C4-2B (cell line): ENCODE measurements at regions not wholly inside any gene's neighbourhood (a gene's known extent, or its start where the extent isn't known, plus 50 kb on each side); places are given as distances from the start of the nearest gene placed in this dataset.
A peak's percentile ranks its signal among the peaks of the same experiment; 100 is the strongest.

ENCODE experiments used
- H3K27ac ChIP-seq: fragments of 450-650 bp; 2 replicates; pipeline ENCODE4 v1.5.1; 2017
- CTCF ChIP-seq: fragments of 450-650 bp; conservative IDR thresholded peaks from 2 replicates; pipeline ENCODE4 v1.5.1; 2017; ENCODE audit warnings: mild to moderate bottlenecking
- ZFX ChIP-seq: fragments of 450-650 bp; IDR thresholded peaks from 2 replicates; pipeline ENCODE4 v1.6.1; 2017

- TF ChIP-seq CTCF = no peak
- TF ChIP-seq ZFX = no peak
- H3K27ac ChIP-seq = no peak overlapping the region
These were observed 117.6 kb downstream of the CYRIA start for GRCh38 chr2:16548036-16548435.

- TF ChIP-seq ZFX = no peak
- H3K27ac ChIP-seq = no peak overlapping the region
These were observed 119.4 kb downstream of the CYRIA start for GRCh38 chr2:16546128-16546754.

GRCh38 chr2:16538707-16539106 lies 126.9 kb downstream of the CYRIA start:
- TF ChIP-seq ZFX (no peak), CTCF (no peak)
- H3K27ac ChIP-seq = no peak overlapping the region

- TF ChIP-seq CTCF (no peak), ZFX (no peak)
- H3K27ac ChIP-seq = no peak overlapping the region
These were observed 128.3 kb downstream of the CYRIA start for GRCh38 chr2:16537347-16537746.

- no peak overlapping the region for H3K27ac ChIP-seq
- TF ChIP-seq ZFX = no peak
- TF ChIP-seq CTCF = no peak
These were observed 139.4 kb downstream of the CYRIA start for GRCh38 chr2:16526193-16526592.

- H3K27ac ChIP-seq = no peak overlapping the region
These were observed 140.3 kb downstream of the CYRIA start for GRCh38 chr2:16525265-16525887.

GRCh38 chr2:16523711-16524110 lies 141.9 kb downstream of the CYRIA start:
- no peak for TF ChIP-seq CTCF
- TF ChIP-seq ZFX = no peak
- H3K27ac ChIP-seq = no peak overlapping the region

More at GRCh38 chr2:16525265-16525887, 140.3 kb downstream of the CYRIA start:
- TF ChIP-seq ZFX (no peak), CTCF (peak; percentile 85)
